Suprapubic skin (tissue), 3 donors: ENCODE measurements at regions not wholly inside any gene's neighbourhood (a gene's known extent, or its start where the extent isn't known, plus 50 kb on each side); places are given as distances from the start of the nearest gene placed in this dataset.

Source experiments
- POLR2A ChIP-seq, 2 donors: fragments of 450-650 bp; IDR thresholded peaks; one replicate each; pipeline ENCODE4 v1.6.1; 2017; ENCODE audit warnings: antibody characterized with exemption in 2 of 2, mild to moderate bottlenecking in 2 of 2, moderate library complexity in 2 of 2
- TF ChIP-seq, protein P1 (sequence below), 2 donors: fragments of 200-600 bp in 1 of 2; fragments of 450-650 bp in 1 of 2; sonication (generic) in 1 of 2; IDR thresholded peaks; one replicate each; pipeline ENCODE4 v1.5.1; 2016 to 2019; ENCODE audit warnings: antibody characterized with exemption in 2 of 2, mild to moderate bottlenecking in 1 of 2, moderate library complexity in 1 of 2

DNA sequence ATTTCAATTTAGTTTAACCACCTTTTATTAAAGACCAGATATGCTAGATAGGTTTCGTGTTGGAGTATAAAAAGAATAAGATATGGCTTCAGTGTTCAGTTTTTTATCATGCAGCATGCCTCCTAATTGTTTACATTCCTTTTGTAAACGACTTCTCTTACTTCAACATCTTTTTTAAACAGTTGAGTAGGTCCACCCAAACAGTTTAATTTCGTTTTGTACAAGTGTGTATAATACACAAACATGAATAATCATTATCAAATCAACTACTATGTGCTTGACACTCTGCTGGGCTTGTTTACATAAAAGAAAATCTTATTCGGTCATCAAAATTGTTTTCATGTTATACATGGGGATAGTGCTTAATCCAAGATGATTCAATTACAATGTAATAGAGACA lies 906.3 kb upstream of the ADGRL4 start:
- TF ChIP-seq, protein P1, sequence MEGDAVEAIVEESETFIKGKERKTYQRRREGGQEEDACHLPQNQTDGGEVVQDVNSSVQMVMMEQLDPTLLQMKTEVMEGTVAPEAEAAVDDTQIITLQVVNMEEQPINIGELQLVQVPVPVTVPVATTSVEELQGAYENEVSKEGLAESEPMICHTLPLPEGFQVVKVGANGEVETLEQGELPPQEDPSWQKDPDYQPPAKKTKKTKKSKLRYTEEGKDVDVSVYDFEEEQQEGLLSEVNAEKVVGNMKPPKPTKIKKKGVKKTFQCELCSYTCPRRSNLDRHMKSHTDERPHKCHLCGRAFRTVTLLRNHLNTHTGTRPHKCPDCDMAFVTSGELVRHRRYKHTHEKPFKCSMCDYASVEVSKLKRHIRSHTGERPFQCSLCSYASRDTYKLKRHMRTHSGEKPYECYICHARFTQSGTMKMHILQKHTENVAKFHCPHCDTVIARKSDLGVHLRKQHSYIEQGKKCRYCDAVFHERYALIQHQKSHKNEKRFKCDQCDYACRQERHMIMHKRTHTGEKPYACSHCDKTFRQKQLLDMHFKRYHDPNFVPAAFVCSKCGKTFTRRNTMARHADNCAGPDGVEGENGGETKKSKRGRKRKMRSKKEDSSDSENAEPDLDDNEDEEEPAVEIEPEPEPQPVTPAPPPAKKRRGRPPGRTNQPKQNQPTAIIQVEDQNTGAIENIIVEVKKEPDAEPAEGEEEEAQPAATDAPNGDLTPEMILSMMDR (IDR thresholded peaks at IDR 0.05): no peak
- TF ChIP-seq POLR2A (IDR thresholded peaks at IDR 0.05): no peak
